DMS53 treated with DMSO at 0.1 percent for 48 hours (cell line): ENCODE measurements at regions not wholly inside any gene's neighbourhood (a gene's known extent, or its start where the extent isn't known, plus 50 kb on each side); places are given as distances from the start of the nearest gene placed in this dataset.
"Not testable (repeated sequence)": the region's sequence is repeated elsewhere in the genome, so short reads cannot be mapped to it uniquely, and the experiment has no call there.

ENCODE experiments used
- DNase-seq: peaks from one replicate; lab custom pipeline; 2025; ENCODE audit not compliant: unreplicated experiment; lab: John Stamatoyannopoulos, UW

- no peak for DNase-seq
Measured at GRCh38 chr3:99586701-99587100, 51.7 kb upstream of the COL8A1 start.

- no peak for DNase-seq
Measured at GRCh38 chr3:99579965-99580364, 58.4 kb upstream of the COL8A1 start.

GRCh38 chr3:99579246-99579645 is 59.1 kb upstream of the COL8A1 start:
- no peak for DNase-seq

GRCh38 chr3:99578339-99578970 is 59.9 kb upstream of the COL8A1 start:
- no peak for DNase-seq

- no peak for DNase-seq
Measured at GRCh38 chr3:99576904-99577559, 61.4 kb upstream of the COL8A1 start.

- DNase-seq, result no peak
Measured at GRCh38 chr3:99575683-99576082, 62.7 kb upstream of the COL8A1 start.

GRCh38 chr3:99570061-99570460 is 68.3 kb upstream of the COL8A1 start:
- DNase-seq, result no peak

- DNase-seq, result no peak
Measured at GRCh38 chr3:99568663-99569335, 69.6 kb upstream of the COL8A1 start.

- DNase-seq, result no peak
Measured at GRCh38 chr3:99565331-99565730, 73.1 kb upstream of the COL8A1 start.

- no peak for DNase-seq
Measured at GRCh38 chr3:99562990-99563607, 75.3 kb upstream of the COL8A1 start.

GRCh38 chr3:99562138-99562537 is 76.3 kb upstream of the COL8A1 start:
- no peak for DNase-seq

- no peak for DNase-seq
Measured at GRCh38 chr3:99561056-99561455, 77.3 kb upstream of the COL8A1 start.

GRCh38 chr3:99559196-99559595 is 79.2 kb upstream of the COL8A1 start:
- no peak for DNase-seq

GRCh38 chr3:99555885-99556284 is 82.5 kb upstream of the COL8A1 start:
- not testable (repeated sequence) for DNase-seq

GRCh38 chr3:99551520-99551919 is 86.9 kb upstream of the COL8A1 start:
- DNase-seq, result no peak

- DNase-seq, result no peak
Measured at GRCh38 chr3:99549957-99550603, 88.3 kb upstream of the COL8A1 start.

GRCh38 chr3:99549220-99549619 is 89.2 kb upstream of the COL8A1 start:
- DNase-seq, result no peak

GRCh38 chr3:99548674-99549073 is 89.7 kb upstream of the COL8A1 start:
- DNase-seq, result no peak

- DNase-seq, result no peak
Measured at GRCh38 chr3:99545941-99546580, 92.3 kb upstream of the COL8A1 start.

GRCh38 chr3:99544786-99545281 is 93.6 kb upstream of the COL8A1 start:
- DNase-seq, result no peak

GRCh38 chr3:99543796-99544195 is 94.6 kb upstream of the COL8A1 start:
- DNase-seq, result no peak
